ENCODE measurements at regions not wholly inside any gene's neighbourhood (a gene's known extent, or its start where the extent isn't known, plus 50 kb on each side); places are given as distances from the start of the nearest gene placed in this dataset.

DNA sequence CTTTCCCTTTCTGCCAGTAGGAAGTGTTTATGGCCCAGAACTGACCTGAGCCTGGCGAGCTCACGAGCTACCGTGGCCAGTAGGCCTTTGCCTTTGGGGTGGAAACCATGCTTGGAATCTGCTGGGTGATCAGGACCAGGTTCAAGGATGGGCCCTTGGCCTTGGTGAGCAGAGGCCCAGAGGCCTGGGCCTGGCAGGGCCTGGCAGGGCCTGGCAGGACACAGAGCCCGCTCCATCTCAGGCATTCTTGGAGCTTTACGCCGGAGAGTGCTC, 184.8 kb upstream of the RTL1 start:
- TF ChIP-seq POLR2AphosphoS5 (IDR thresholded peaks at IDR 0.05; ENCODE audit: low read depth, low read length) (no peak), SIN3A (IDR thresholded peaks at IDR 0.05; ENCODE audit: borderline replicate concordance, insufficient read depth, low read length) (no peak), TAF1 (IDR thresholded peaks at IDR 0.05; ENCODE audit: borderline replicate concordance, insufficient read depth, low read length) (no peak)
- TF ChIP-seq, protein P1, sequence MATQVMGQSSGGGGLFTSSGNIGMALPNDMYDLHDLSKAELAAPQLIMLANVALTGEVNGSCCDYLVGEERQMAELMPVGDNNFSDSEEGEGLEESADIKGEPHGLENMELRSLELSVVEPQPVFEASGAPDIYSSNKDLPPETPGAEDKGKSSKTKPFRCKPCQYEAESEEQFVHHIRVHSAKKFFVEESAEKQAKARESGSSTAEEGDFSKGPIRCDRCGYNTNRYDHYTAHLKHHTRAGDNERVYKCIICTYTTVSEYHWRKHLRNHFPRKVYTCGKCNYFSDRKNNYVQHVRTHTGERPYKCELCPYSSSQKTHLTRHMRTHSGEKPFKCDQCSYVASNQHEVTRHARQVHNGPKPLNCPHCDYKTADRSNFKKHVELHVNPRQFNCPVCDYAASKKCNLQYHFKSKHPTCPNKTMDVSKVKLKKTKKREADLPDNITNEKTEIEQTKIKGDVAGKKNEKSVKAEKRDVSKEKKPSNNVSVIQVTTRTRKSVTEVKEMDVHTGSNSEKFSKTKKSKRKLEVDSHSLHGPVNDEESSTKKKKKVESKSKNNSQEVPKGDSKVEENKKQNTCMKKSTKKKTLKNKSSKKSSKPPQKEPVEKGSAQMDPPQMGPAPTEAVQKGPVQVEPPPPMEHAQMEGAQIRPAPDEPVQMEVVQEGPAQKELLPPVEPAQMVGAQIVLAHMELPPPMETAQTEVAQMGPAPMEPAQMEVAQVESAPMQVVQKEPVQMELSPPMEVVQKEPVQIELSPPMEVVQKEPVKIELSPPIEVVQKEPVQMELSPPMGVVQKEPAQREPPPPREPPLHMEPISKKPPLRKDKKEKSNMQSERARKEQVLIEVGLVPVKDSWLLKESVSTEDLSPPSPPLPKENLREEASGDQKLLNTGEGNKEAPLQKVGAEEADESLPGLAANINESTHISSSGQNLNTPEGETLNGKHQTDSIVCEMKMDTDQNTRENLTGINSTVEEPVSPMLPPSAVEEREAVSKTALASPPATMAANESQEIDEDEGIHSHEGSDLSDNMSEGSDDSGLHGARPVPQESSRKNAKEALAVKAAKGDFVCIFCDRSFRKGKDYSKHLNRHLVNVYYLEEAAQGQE (IDR thresholded peaks at IDR 0.05; ENCODE audit: insufficient read depth in 1 of 2, low read depth in 2 of 2, low read length in 2 of 2): no peak

All from PFSK-1 (cell line).